Trophoblast cell (in vitro differentiated cells and primary cell): ENCODE measurements at regions not wholly inside any gene's neighbourhood (a gene's known extent, or its start where the extent isn't known, plus 50 kb on each side); places are given as distances from the start of the nearest gene placed in this dataset.

Source experiments
- DNase-seq, 2 donors: peaks; one replicate each; pipeline ENCODE4 v3.0.0-alpha.2; 2016
- H2AFZ ChIP-seq: 2 replicates; pipeline ENCODE4 v1.6.1; 2013; ENCODE audit warnings: low read length, moderate library complexity, mild to moderate bottlenecking; ENCODE audit not compliant: insufficient read depth, poor library complexity
- H2AK5ac ChIP-seq: 2 replicates; pipeline ENCODE4 v1.6.1; 2013; ENCODE audit warnings: mild to moderate bottlenecking, low read length
- H2BK120ac ChIP-seq: 2 replicates; pipeline ENCODE4 v1.6.1; 2013; ENCODE audit warnings: low read length, mild to moderate bottlenecking, moderate library complexity; ENCODE audit not compliant: insufficient read depth, poor library complexity
- H2BK12ac ChIP-seq: 2 replicates; pipeline ENCODE4 v1.6.1; 2013; ENCODE audit warnings: mild to moderate bottlenecking, low read length, moderate library complexity
- H2BK5ac ChIP-seq: 2 replicates; pipeline ENCODE4 v1.6.1; 2013; ENCODE audit warnings: low read length, low read depth, moderate library complexity, mild to moderate bottlenecking; ENCODE audit not compliant: poor library complexity
- H3K14ac ChIP-seq: 2 replicates; pipeline ENCODE4 v1.6.1; 2013; ENCODE audit warnings: mild to moderate bottlenecking, low read length
- H3K18ac ChIP-seq: 2 replicates; pipeline ENCODE4 v1.6.1; 2013; ENCODE audit warnings: mild to moderate bottlenecking, low read length
- H3K23ac ChIP-seq: 2 replicates; pipeline ENCODE4 v1.6.1; 2013; ENCODE audit warnings: low read length
- H3K27ac ChIP-seq: 2 replicates; pipeline ENCODE4 v1.5.1; 2013; ENCODE audit warnings: low read depth, mild to moderate bottlenecking, inconsistent platforms, low read length, moderate library complexity
- H3K27me3 ChIP-seq: 2 replicates; pipeline ENCODE4 v1.6.1; 2013; ENCODE audit warnings: inconsistent platforms, mild to moderate bottlenecking, low read length, moderate library complexity; ENCODE audit not compliant: insufficient read depth
- H3K36me3 ChIP-seq, 2 experiments: 1 replicate in 1 of 2; 2 replicates in 1 of 2; pipeline ENCODE4 v1.6.1; 2013; ENCODE audit warnings: low read length in 2 of 2, mild to moderate bottlenecking in 2 of 2, moderate library complexity in 1 of 2; ENCODE audit not compliant: insufficient read depth in 2 of 2, control insufficient read depth in 1 of 2
- H3K4ac ChIP-seq: 2 replicates; pipeline ENCODE4 v1.6.1; 2013; ENCODE audit warnings: low read depth, mild to moderate bottlenecking, low read length, moderate library complexity
- H3K4me1 ChIP-seq, 2 experiments: 1 replicate in 1 of 2; 2 replicates in 1 of 2; pipeline ENCODE4 v1.6.1; 2013; ENCODE audit warnings: low read length in 2 of 2, mild to moderate bottlenecking in 2 of 2, moderate library complexity in 1 of 2; ENCODE audit not compliant: insufficient read depth in 2 of 2, control insufficient read depth in 1 of 2
- H3K4me2 ChIP-seq: 2 replicates; pipeline ENCODE4 v1.6.1; 2013; ENCODE audit warnings: inconsistent platforms, mild to moderate bottlenecking, low read length, moderate library complexity
- H3K4me3 ChIP-seq: 2 replicates; pipeline ENCODE4 v1.5.1; 2013; ENCODE audit warnings: mild to moderate bottlenecking, low read depth, low read length, inconsistent platforms
- H3K79me1 ChIP-seq: one replicate; pipeline ENCODE4 v1.6.1; 2013; ENCODE audit warnings: low read length
- H3K79me2 ChIP-seq: 2 replicates; pipeline ENCODE4 v1.6.1; 2013; ENCODE audit warnings: low read length, mild to moderate bottlenecking; ENCODE audit not compliant: control insufficient read depth, insufficient read depth, poor library complexity
- H3K9ac ChIP-seq: 2 replicates; pipeline ENCODE4 v1.6.1; 2013; ENCODE audit warnings: mild to moderate bottlenecking, low read length
- H3K9me3 ChIP-seq: 2 replicates; pipeline ENCODE4 v1.6.1; 2013; ENCODE audit warnings: low read depth, mild to moderate bottlenecking, control low read depth, inconsistent platforms, low read length; ENCODE audit not compliant: insufficient read depth
- H4K12ac ChIP-seq: 2 replicates; pipeline ENCODE4 v1.6.1; 2013; ENCODE audit warnings: low read depth, mild to moderate bottlenecking, low read length, moderate library complexity
- H4K8ac ChIP-seq: 2 replicates; pipeline ENCODE4 v1.6.1; 2013; ENCODE audit warnings: low read depth, mild to moderate bottlenecking, low read length, moderate library complexity
- H4K91ac ChIP-seq: one replicate; pipeline ENCODE4 v1.6.1; 2013; ENCODE audit warnings: low read depth, mild to moderate bottlenecking, low read length, moderate library complexity
- WGBS: extraction: QIAGEN DNeasy Blood & Tissue Kit; methylation state at CpG from one replicate; pipeline ENCODE4 v1.1.7; 2013; ENCODE audit warnings: missing lambda C conversion rate; ENCODE audit not compliant: insufficient read length, insufficient coverage; ENCODE audit errors: extremely low coverage; 5-methylcytosine and 5-hydroxymethylcytosine counted together

GRCh38 chr2:212939777-212940531 lies 211.5 kb downstream of the IKZF2 start:
- Histone ChIP-seq H4K12ac (no peak overlapping the region), H3K9ac (no peak overlapping the region), H2AK5ac (no peak overlapping the region), H2BK5ac (no peak overlapping the region), H3K79me1 (no peaks in the 10 kb centered on the region), H2AFZ (no peak overlapping the region), H3K23ac (no peak overlapping the region), H2BK120ac (no peak overlapping the region), H2BK12ac (no peak overlapping the region), H4K91ac (no peak overlapping the region), H3K14ac (no peak overlapping the region), H3K4me3 (no peak overlapping the region), H3K4ac (no peak overlapping the region), H3K36me3 (no peaks in the 10 kb centered on the region), H3K9me3 (no peaks in the 10 kb centered on the region), H3K18ac (no peak overlapping the region), H4K8ac (no peak overlapping the region), H3K27me3 (no peaks in the 10 kb centered on the region), H3K4me2 (no peak overlapping the region), H3K79me2 (no peaks in the 10 kb centered on the region), H3K4me1 (peaks cover 0 to 2% of the 10 kb centered on the region in 2 experiments), H3K27ac (no peak overlapping the region)
- no CpG with 5 or more reads among the region's 8 CpGs for WGBS
- no peak for DNase-seq

GRCh38 chr2:212938144-212938793 lies 213.1 kb downstream of the IKZF2 start:
- Histone ChIP-seq H3K4me2 (no peak overlapping the region), H3K4me3 (no peak overlapping the region), H3K9me3 (no peaks in the 10 kb centered on the region), H3K36me3 (no peaks in the 10 kb centered on the region), H3K27ac (no peak overlapping the region), H3K4ac (no peak overlapping the region), H3K79me1 (no peaks in the 10 kb centered on the region), H4K8ac (no peak overlapping the region), H3K27me3 (no peaks in the 10 kb centered on the region), H3K4me1 (peaks cover 0 to 2% of the 10 kb centered on the region in 2 experiments), H2BK120ac (no peak overlapping the region), H2BK12ac (no peak overlapping the region), H3K18ac (no peak overlapping the region), H4K12ac (no peak overlapping the region), H3K23ac (no peak overlapping the region), H2AFZ (no peak overlapping the region), H4K91ac (no peak overlapping the region), H3K9ac (no peak overlapping the region), H3K79me2 (no peaks in the 10 kb centered on the region), H3K14ac (no peak overlapping the region), H2BK5ac (no peak overlapping the region), H2AK5ac (no peak overlapping the region)
- WGBS: no CpG with 5 or more reads among the region's 7 CpGs
- DNase-seq: no peak

- Histone ChIP-seq H3K27ac (no peak overlapping the region), H2BK120ac (no peak overlapping the region), H4K12ac (no peak overlapping the region), H3K9me3 (no peaks in the 10 kb centered on the region), H2BK5ac (no peak overlapping the region), H3K4ac (no peak overlapping the region), H3K4me1 (peaks cover 0 to 2% of the 10 kb centered on the region in 2 experiments), H3K4me2 (no peak overlapping the region), H4K91ac (no peak overlapping the region), H2AFZ (no peak overlapping the region), H3K36me3 (no peaks in the 10 kb centered on the region), H3K79me2 (no peaks in the 10 kb centered on the region), H2BK12ac (no peak overlapping the region), H3K79me1 (no peaks in the 10 kb centered on the region), H3K14ac (no peak overlapping the region), H3K4me3 (no peak overlapping the region), H3K23ac (no peak overlapping the region), H3K18ac (no peak overlapping the region), H3K9ac (no peak overlapping the region), H2AK5ac (no peak overlapping the region), H4K8ac (no peak overlapping the region), H3K27me3 (no peaks in the 10 kb centered on the region)
- DNase-seq: no peak
- no CpG with 5 or more reads among the region's 8 CpGs for WGBS
Observed at GRCh38 chr2:212936572-212936971, 214.8 kb downstream of the IKZF2 start.

GRCh38 chr2:212935752-212936151 lies 215.7 kb downstream of the IKZF2 start:
- Histone ChIP-seq H3K27me3 (no peaks in the 10 kb centered on the region), H2BK12ac (no peak overlapping the region), H3K4me3 (no peak overlapping the region), H2BK5ac (no peak overlapping the region), H4K8ac (no peak overlapping the region), H3K4me1 (peaks cover 0 to 2% of the 10 kb centered on the region in 2 experiments), H3K79me1 (no peaks in the 10 kb centered on the region), H3K18ac (no peak overlapping the region), H3K36me3 (no peaks in the 10 kb centered on the region), H3K27ac (no peak overlapping the region), H4K12ac (no peak overlapping the region), H3K14ac (no peak overlapping the region), H3K9me3 (no peaks in the 10 kb centered on the region), H3K4me2 (no peak overlapping the region), H2BK120ac (no peak overlapping the region), H2AFZ (no peak overlapping the region), H3K23ac (no peak overlapping the region), H3K4ac (no peak overlapping the region), H2AK5ac (no peak overlapping the region), H3K9ac (no peak overlapping the region), H3K79me2 (no peaks in the 10 kb centered on the region), H4K91ac (no peak overlapping the region)
- WGBS: no CpG with 5 or more reads among the region's 4 CpGs
- no peak for DNase-seq
